SK-N-MC (cell line): ENCODE measurements at regions not wholly inside any gene's neighbourhood (a gene's known extent, or its start where the extent isn't known, plus 50 kb on each side); places are given as distances from the start of the nearest gene placed in this dataset.

ENCODE experiments used
- DNase-seq: peaks from one replicate; pipeline ENCODE4 v3.0.0-alpha.2; 2011; ENCODE audit warnings: low read depth, low spot score
- H3K27ac ChIP-seq: fragments of 200-600 bp; sonication (generic); 2 replicates; pipeline ENCODE4 v1.5.1; 2016; ENCODE audit warnings: mixed run types
- H3K36me3 ChIP-seq: fragments of 200-600 bp; sonication (generic); 2 replicates; pipeline ENCODE4 v1.6.1; 2017; ENCODE audit warnings: antibody characterized with exemption, low read length, mixed read lengths; ENCODE audit not compliant: insufficient read depth
- H3K4me3 ChIP-seq: fragments of 200-600 bp; sonication (generic); 2 replicates; pipeline ENCODE4 v1.5.1; 2016
- H3K9ac ChIP-seq: fragments of 200-600 bp; sonication (generic); 2 replicates; pipeline ENCODE4 v1.8.0; 2017; ENCODE audit warnings: mixed run types, mixed read lengths; ENCODE audit not compliant: insufficient read length
- H3K9me3 ChIP-seq: fragments of 200-600 bp; sonication (generic); 2 replicates; pipeline ENCODE4 v1.6.1; 2017; ENCODE audit warnings: low read depth, mild to moderate bottlenecking, antibody characterized with exemption, low read length, moderate library complexity, mixed read lengths
- EZH2 ChIP-seq: fragments of 200-600 bp; sonication (generic); IDR thresholded peaks from one replicate; pipeline ENCODE4 v1.6.1; 2017; ENCODE audit warnings: antibody characterized with exemption
- FOXP2 ChIP-seq: optimal IDR thresholded peaks from 2 replicates; pipeline ENCODE3; 2011; ENCODE audit warnings: mild to moderate bottlenecking, moderate library complexity; ENCODE audit not compliant: insufficient read depth; ENCODE audit errors: extremely low read length, control extremely low read depth
- POLR2AphosphoS5 ChIP-seq: IDR thresholded peaks from 2 replicates; pipeline ENCODE4 v1.6.1; 2012; ENCODE audit warnings: mild to moderate bottlenecking, low read depth, low read length, borderline replicate concordance

DNA sequence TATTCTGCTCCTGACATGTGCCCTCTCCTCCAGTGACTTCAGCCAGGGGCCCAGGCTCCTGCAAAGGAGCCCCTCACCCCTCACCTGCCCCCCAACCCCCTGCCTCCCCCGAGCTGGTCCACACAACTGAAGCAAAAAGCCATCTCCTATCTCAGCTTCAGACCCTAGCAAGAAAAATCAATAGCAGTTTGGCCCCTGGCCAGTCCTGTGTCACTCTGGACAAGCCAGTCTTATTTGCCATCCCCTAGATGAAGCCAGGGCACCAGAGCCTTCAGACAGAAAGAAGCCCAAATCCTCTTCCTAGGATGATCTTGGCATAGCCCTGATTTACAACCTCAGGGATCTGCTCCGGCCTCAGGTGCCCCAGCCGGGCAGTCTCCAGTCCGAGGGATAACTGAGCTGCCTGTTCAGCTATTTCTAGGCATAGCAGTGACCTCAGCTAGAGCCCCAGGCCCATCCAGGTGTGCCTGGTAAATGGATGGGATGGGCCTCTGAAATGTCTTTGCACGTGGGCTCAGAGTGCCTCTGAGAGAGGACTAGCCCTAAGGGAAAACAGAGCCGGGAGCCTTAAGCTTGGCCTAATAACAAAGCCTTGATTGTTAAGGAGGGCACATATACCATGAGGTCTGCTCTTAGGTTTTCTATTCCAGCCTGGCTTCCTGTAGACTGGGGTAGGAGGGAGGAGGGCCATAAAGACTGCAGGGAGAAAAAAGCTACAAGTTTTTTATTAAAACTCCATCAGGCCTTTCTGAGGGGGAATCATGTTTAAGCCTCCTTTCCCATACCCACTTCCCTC lies 242.0 kb downstream of the SHQ1 start:
- Histone ChIP-seq H3K27ac (no peak overlapping the region), H3K36me3 (no peaks in the 10 kb centered on the region), H3K9me3 (no peaks in the 10 kb centered on the region), H3K4me3 (no peak overlapping the region), H3K9ac (no peak overlapping the region)
- TF ChIP-seq EZH2, result no peak
- no peak for TF ChIP-seq POLR2AphosphoS5
- no peak for TF ChIP-seq FOXP2
- DNase-seq, result no peak

DNA sequence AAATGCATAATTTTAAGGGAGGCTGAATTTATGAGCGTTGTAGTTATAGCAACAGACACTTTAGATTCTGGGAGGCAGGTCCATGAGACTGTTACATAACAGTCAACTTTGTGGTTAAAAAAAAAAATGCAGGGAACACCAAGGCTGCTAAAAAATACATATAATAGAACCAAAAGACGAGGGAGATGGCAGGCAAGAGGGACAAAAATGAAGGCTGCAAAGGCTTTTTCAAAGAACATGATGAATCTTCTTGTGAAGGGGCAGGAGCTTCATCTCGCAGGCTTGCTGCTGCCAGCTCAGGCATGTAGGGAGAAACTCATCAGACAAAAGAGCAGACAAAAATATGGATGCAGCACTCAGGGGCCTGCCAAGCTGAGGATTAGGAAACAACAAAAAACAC lies 243.9 kb downstream of the SHQ1 start:
- no peak overlapping the region for H3K9ac ChIP-seq
- TF ChIP-seq EZH2 (no peak), POLR2AphosphoS5 (no peak), FOXP2 (no peak)
- no peak overlapping the region for H3K27ac ChIP-seq
- H3K4me3 ChIP-seq, result no peak overlapping the region
- no peaks in the 10 kb centered on the region for H3K36me3 ChIP-seq
- DNase-seq, result no peak
- H3K9me3 ChIP-seq, result no peaks in the 10 kb centered on the region

DNA sequence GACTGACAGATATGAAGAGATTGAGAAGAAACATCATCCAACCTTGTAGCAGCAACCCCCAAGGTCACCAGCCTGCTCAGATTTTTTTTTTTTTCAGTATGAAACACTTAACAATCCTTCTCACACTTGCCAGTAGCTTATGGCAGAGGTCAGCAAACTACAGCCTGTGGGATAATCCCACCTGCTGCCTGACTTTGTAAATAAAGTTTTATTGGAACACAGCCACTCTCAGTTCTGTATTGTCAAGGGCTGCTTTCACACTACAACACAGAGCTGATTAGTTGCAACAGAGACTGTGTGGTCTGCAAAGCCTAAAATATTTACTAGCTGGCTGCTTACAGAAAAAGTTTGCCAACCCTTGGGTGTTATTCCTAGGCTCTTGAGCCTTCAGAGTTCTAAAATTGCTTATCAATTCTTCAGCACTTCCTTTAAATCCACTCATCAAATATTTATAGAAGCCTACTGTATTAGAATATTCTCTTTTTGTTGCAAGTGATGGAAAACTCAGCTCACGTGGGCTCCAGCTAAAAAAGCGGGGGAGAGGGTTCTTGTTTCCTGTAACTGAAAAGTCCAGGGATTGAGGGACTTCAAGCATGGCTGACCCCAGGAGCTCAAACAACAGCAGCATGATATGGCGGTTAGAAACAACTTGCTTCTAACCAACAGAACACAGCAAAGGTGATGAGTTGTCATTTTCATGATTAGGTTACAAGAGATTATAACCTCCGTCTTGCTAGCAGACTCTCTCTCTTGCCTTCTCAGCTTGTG lies 246.1 kb downstream of the SHQ1 start:
- no peak overlapping the region for H3K27ac ChIP-seq
- DNase-seq, result no peak
- TF ChIP-seq POLR2AphosphoS5, result no peak
- no peak for TF ChIP-seq EZH2
- no peak for TF ChIP-seq FOXP2
- no peaks in the 10 kb centered on the region for H3K36me3 ChIP-seq
- H3K9me3 ChIP-seq, result no peaks in the 10 kb centered on the region
- H3K9ac ChIP-seq, result no peak overlapping the region
- H3K4me3 ChIP-seq, result no peak overlapping the region

DNA sequence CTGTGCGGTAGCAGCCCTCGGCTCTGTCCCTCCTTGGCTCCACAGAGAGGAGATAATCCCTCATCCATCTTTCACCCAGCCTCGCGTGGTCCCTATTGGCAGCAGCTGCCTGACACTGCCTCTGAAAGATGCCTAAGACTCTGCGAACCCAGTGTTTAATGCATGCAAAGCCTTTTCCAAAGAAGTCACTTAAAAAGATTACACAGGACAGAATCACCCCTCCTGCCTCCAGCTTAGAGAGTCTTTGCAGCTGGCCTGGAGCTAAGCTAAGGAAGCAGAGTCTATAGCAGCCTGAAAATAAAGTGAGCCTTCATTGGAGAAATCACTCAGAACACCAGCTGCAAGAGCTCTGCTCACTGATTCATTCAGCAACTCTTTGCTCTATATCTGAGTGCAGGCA lies 247.2 kb downstream of the SHQ1 start:
- Histone ChIP-seq H3K4me3 (no peak overlapping the region), H3K9ac (no peak overlapping the region), H3K27ac (no peak overlapping the region), H3K36me3 (no peaks in the 10 kb centered on the region), H3K9me3 (no peaks in the 10 kb centered on the region)
- no peak for DNase-seq
- TF ChIP-seq FOXP2, result no peak
- TF ChIP-seq POLR2AphosphoS5, result no peak
- TF ChIP-seq EZH2, result no peak

DNA sequence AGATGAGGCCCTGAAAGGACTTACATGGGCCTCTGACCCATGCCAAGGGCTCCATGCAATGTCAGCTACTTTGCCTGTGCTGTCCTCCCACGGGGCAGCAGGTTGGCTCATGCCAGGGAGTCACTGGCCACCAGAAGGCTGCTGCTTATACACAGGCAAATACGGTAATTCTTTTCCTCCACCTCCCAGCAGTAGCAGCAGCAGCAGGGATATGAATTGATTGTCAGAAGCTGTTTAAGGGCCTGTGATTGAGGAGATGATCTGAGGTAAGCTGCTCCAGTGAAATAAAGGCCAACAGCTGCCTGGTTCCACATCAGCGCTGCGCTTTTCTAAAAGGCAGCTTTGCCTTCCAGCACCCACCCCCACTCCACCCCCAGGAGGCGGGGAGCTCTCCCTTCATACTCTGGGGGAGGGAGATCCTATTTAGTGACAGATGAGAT lies 250.5 kb downstream of the SHQ1 start:
- DNase-seq, result no peak
- Histone ChIP-seq H3K9me3 (no peaks in the 10 kb centered on the region), H3K27ac (no peak overlapping the region), H3K9ac (no peak overlapping the region), H3K4me3 (no peak overlapping the region), H3K36me3 (no peaks in the 10 kb centered on the region)
- TF ChIP-seq EZH2, result no peak
- TF ChIP-seq POLR2AphosphoS5, result no peak
- no peak for TF ChIP-seq FOXP2

DNA sequence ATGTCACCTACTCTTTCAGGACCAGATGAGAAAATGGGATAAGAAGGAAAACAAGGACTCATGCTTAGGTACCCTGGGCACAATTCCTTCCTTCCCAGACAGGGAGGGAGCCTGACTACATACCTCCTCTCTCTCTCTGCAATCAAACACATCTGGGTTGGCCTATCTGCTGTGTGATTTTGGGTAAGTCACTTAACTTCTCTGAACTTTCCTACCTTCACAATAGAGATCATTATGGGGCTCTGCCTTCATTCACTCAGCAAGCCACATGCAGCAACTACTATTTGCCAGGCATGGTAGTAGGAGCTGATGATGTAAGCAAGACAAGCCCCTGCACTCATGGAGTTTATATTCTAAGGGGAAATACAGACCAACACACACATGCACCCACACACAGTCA lies 251.2 kb downstream of the SHQ1 start:
- H3K27ac ChIP-seq, result no peak overlapping the region
- no peak for TF ChIP-seq EZH2
- TF ChIP-seq POLR2AphosphoS5, result no peak
- TF ChIP-seq FOXP2, result no peak
- no peak overlapping the region for H3K9ac ChIP-seq
- no peaks in the 10 kb centered on the region for H3K9me3 ChIP-seq
- H3K4me3 ChIP-seq, result no peak overlapping the region
- no peak for DNase-seq
- no peaks in the 10 kb centered on the region for H3K36me3 ChIP-seq

DNA sequence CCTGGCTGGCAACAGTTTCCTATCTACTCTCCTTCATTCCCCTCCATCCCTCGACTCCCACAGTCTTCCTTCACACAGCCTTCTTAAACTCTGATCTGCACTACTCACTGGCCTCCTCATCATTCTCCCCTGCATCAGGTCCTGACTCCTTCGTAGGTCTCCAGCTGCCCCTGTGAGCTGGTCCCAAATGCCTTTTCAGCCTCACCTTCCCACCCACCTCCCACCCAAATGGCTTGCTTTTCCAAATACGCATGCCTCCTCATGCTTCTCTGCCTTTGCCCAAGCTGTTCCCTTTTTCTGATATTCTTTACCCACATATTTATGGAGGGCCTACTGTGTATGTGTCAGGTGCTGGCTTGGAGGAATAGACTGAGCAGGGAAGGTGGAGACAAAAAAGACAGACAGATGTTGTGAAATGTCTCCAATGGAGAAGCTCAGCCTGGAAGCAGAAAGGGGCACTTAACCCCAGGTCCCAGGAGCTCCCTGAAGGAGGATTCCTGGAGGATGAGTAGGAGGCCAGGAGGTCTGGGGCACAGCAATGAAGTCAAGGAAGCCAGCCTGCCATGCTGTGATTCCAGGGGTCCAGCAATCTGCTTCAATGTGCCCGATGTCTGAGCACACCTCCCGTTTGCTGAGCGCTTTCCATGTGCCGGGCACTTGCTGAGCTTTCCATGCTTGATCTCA lies 252.2 kb downstream of the SHQ1 start:
- no peak overlapping the region for H3K9ac ChIP-seq
- DNase-seq, result no peak
- H3K9me3 ChIP-seq, result no peaks in the 10 kb centered on the region
- no peak overlapping the region for H3K4me3 ChIP-seq
- TF ChIP-seq EZH2 (no peak), FOXP2 (no peak), POLR2AphosphoS5 (no peak)
- H3K36me3 ChIP-seq, result no peaks in the 10 kb centered on the region
- H3K27ac ChIP-seq, result no peak overlapping the region

DNA sequence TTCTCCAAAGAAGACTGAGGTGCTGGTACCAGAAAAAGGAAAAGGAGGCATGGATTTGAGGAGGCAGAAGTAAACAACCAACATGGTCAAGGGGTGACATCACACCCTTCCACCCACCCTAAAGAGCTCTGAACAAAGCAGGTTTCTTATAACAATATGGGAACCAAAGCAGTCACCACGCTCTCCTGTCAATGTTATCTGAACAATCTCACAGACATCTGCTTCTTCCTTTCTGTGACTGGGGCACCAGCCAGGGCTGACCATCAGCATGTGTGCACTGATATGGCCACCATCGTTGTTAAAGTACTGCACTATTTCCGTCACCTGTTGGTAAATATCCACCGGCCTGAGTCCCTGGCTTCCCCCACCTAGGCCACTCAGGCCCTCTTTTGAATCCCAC lies 252.9 kb downstream of the SHQ1 start:
- H3K9me3 ChIP-seq, result no peaks in the 10 kb centered on the region
- no peak for TF ChIP-seq POLR2AphosphoS5
- no peak for TF ChIP-seq FOXP2
- no peak for TF ChIP-seq EZH2
- H3K4me3 ChIP-seq, result no peak overlapping the region
- no peaks in the 10 kb centered on the region for H3K36me3 ChIP-seq
- H3K9ac ChIP-seq, result no peak overlapping the region
- H3K27ac ChIP-seq, result no peak overlapping the region
- DNase-seq, result no peak
